ENCODE measurements at regions not wholly inside any gene's neighbourhood (a gene's known extent, or its start where the extent isn't known, plus 50 kb on each side); places are given as distances from the start of the nearest gene placed in this dataset.

- ChIA-PET POLR2A (interaction anchor here (0.7 kb wide), 1 partner anchor 475 kb away, joined by 3 read pairs; no protein-coding TSS in a partner anchor), CTCF (interaction anchor here (1.7 kb wide), 1 partner anchor 9 kb away, joined by 6 read pairs; no protein-coding TSS in a partner anchor)
- no peak overlapping the region for H3K4me3 ChIP-seq (ENCODE audit: control insufficient read depth in 1 of 7, extremely low read depth in 1 of 7, insufficient read depth in 4 of 7, low read depth in 2 of 7, low read length in 6 of 7)
Measured at GRCh38 chr14:55957950-55958349, 160.3 kb upstream of the PELI2 start.

GRCh38 chr14:55963295-55963694, 154.9 kb upstream of the PELI2 start:
- H3K4me3 ChIP-seq (ENCODE audit: control insufficient read depth in 1 of 7, extremely low read depth in 1 of 7, insufficient read depth in 4 of 7, low read depth in 2 of 7, low read length in 6 of 7) = no peak overlapping the region
- H3K27ac ChIP-seq (ENCODE audit: insufficient read depth in 1 of 2, low read depth in 1 of 2, low read length in 2 of 2, poor library complexity in 1 of 2, severe bottlenecking in 2 of 2) = no peak overlapping the region
- DNase-seq = peak; percentile 2 to 59 (median 30)
- H3K27me3 ChIP-seq (replicated peaks in 2 of 5; ENCODE audit: control insufficient read depth in 4 of 5, insufficient read depth in 5 of 5, low read length in 4 of 5) = no peaks in the 10 kb centered on the region
- H3K36me3 ChIP-seq (ENCODE audit: control insufficient read depth in 4 of 4, insufficient read depth in 4 of 4, low read length in 3 of 4) = no peaks in the 10 kb centered on the region
- ChIA-PET POLR2A (no interaction called here), CTCF (interaction anchor here (1.3 to 1.5 kb wide), 2 partner anchors 9 to 17 kb away, joined by 3 to 6 read pairs; no protein-coding TSS in a partner anchor)
- H3K9me3 ChIP-seq (ENCODE audit: control extremely low read depth in 1 of 5, control insufficient read depth in 4 of 5, insufficient read depth in 2 of 5, low read depth in 1 of 5, low read length in 4 of 5) = no peaks in the 10 kb centered on the region
- no peaks in the 10 kb centered on the region for H3K4me1 ChIP-seq (ENCODE audit: control extremely low read depth in 1 of 4, control insufficient read depth in 4 of 4, insufficient read depth in 4 of 4, low read length in 3 of 4)

More at GRCh38 chr14:55957950-55958349, 160.3 kb upstream of the PELI2 start:
- H3K27ac ChIP-seq (ENCODE audit: insufficient read depth in 1 of 2, low read depth in 1 of 2, low read length in 2 of 2, poor library complexity in 1 of 2, severe bottlenecking in 2 of 2) = no peak overlapping the region
- WGBS (ENCODE audit: insufficient coverage) = 93% methylated on average over 7 of the region's 7 CpGs
- H3K36me3 ChIP-seq (ENCODE audit: control insufficient read depth in 4 of 4, insufficient read depth in 4 of 4, low read length in 3 of 4) = no peaks in the 10 kb centered on the region
- H3K9me3 ChIP-seq (ENCODE audit: control extremely low read depth in 1 of 5, control insufficient read depth in 4 of 5, insufficient read depth in 2 of 5, low read depth in 1 of 5, low read length in 4 of 5) = no peaks in the 10 kb centered on the region
- no peak for DNase-seq
- no peaks in the 10 kb centered on the region for H3K4me1 ChIP-seq (ENCODE audit: control extremely low read depth in 1 of 4, control insufficient read depth in 4 of 4, insufficient read depth in 4 of 4, low read length in 3 of 4)
- H3K27me3 ChIP-seq (replicated peaks in 2 of 5; ENCODE audit: control insufficient read depth in 4 of 5, insufficient read depth in 5 of 5, low read length in 4 of 5) = no peaks in the 10 kb centered on the region

GRCh38 chr14:55964091-55964490, 154.1 kb upstream of the PELI2 start:
- Histone ChIP-seq H3K9me3 (ENCODE audit: control extremely low read depth in 1 of 5, control insufficient read depth in 4 of 5, insufficient read depth in 2 of 5, low read depth in 1 of 5, low read length in 4 of 5) (no peaks in the 10 kb centered on the region), H3K36me3 (ENCODE audit: control insufficient read depth in 4 of 4, insufficient read depth in 4 of 4, low read length in 3 of 4) (no peaks in the 10 kb centered on the region), H3K27me3 (replicated peaks in 2 of 5; ENCODE audit: control insufficient read depth in 4 of 5, insufficient read depth in 5 of 5, low read length in 4 of 5) (no peaks in the 10 kb centered on the region), H3K4me3 (ENCODE audit: control insufficient read depth in 1 of 7, extremely low read depth in 1 of 7, insufficient read depth in 4 of 7, low read depth in 2 of 7, low read length in 6 of 7) (no peak overlapping the region), H3K4me1 (ENCODE audit: control extremely low read depth in 1 of 4, control insufficient read depth in 4 of 4, insufficient read depth in 4 of 4, low read length in 3 of 4) (no peaks in the 10 kb centered on the region), H3K27ac (ENCODE audit: insufficient read depth in 1 of 2, low read depth in 1 of 2, low read length in 2 of 2, poor library complexity in 1 of 2, severe bottlenecking in 2 of 2) (no peak overlapping the region)
- peak in 1 of 3 donors; percentile 10 for DNase-seq
- 90% methylated on average over 7 of the region's 8 CpGs for WGBS (ENCODE audit: insufficient coverage)
- POLR2A ChIA-PET = no interaction called here
- CTCF ChIA-PET = interaction anchor here (1.3 kb wide), 1 partner anchor 17 kb away, joined by 3 read pairs; no protein-coding TSS in a partner anchor

GRCh38 chr14:55964821-55965220, 153.4 kb upstream of the PELI2 start:
- no peaks in the 10 kb centered on the region for H3K9me3 ChIP-seq (ENCODE audit: control extremely low read depth in 1 of 5, control insufficient read depth in 4 of 5, insufficient read depth in 2 of 5, low read depth in 1 of 5, low read length in 4 of 5)
- no peak for DNase-seq
- ChIA-PET CTCF (no interaction called here), POLR2A (no interaction called here)
- no peaks in the 10 kb centered on the region for H3K4me1 ChIP-seq (ENCODE audit: control extremely low read depth in 1 of 4, control insufficient read depth in 4 of 4, insufficient read depth in 4 of 4, low read length in 3 of 4)
- WGBS (ENCODE audit: insufficient coverage) = 100% methylated on average over 1 of the region's 3 CpGs
- H3K36me3 ChIP-seq (ENCODE audit: control insufficient read depth in 4 of 4, insufficient read depth in 4 of 4, low read length in 3 of 4) = no peaks in the 10 kb centered on the region
- H3K27ac ChIP-seq (ENCODE audit: insufficient read depth in 1 of 2, low read depth in 1 of 2, low read length in 2 of 2, poor library complexity in 1 of 2, severe bottlenecking in 2 of 2) = no peak overlapping the region
- H3K27me3 ChIP-seq (replicated peaks in 2 of 5; ENCODE audit: control insufficient read depth in 4 of 5, insufficient read depth in 5 of 5, low read length in 4 of 5) = no peaks in the 10 kb centered on the region
- no peak overlapping the region for H3K4me3 ChIP-seq (ENCODE audit: control insufficient read depth in 1 of 7, extremely low read depth in 1 of 7, insufficient read depth in 4 of 7, low read depth in 2 of 7, low read length in 6 of 7)

GRCh38 chr14:55965851-55966250, 152.4 kb upstream of the PELI2 start:
- 92% methylated on average over 2 of the region's 2 CpGs for WGBS (ENCODE audit: insufficient coverage)
- Histone ChIP-seq H3K4me1 (ENCODE audit: control extremely low read depth in 1 of 4, control insufficient read depth in 4 of 4, insufficient read depth in 4 of 4, low read length in 3 of 4) (no peaks in the 10 kb centered on the region), H3K36me3 (ENCODE audit: control insufficient read depth in 4 of 4, insufficient read depth in 4 of 4, low read length in 3 of 4) (no peaks in the 10 kb centered on the region), H3K4me3 (ENCODE audit: control insufficient read depth in 1 of 7, extremely low read depth in 1 of 7, insufficient read depth in 4 of 7, low read depth in 2 of 7, low read length in 6 of 7) (no peak overlapping the region), H3K27ac (ENCODE audit: insufficient read depth in 1 of 2, low read depth in 1 of 2, low read length in 2 of 2, poor library complexity in 1 of 2, severe bottlenecking in 2 of 2) (no peak overlapping the region), H3K9me3 (ENCODE audit: control extremely low read depth in 1 of 5, control insufficient read depth in 4 of 5, insufficient read depth in 2 of 5, low read depth in 1 of 5, low read length in 4 of 5) (no peaks in the 10 kb centered on the region), H3K27me3 (replicated peaks in 2 of 5; ENCODE audit: control insufficient read depth in 4 of 5, insufficient read depth in 5 of 5, low read length in 4 of 5) (no peaks in the 10 kb centered on the region)
- POLR2A ChIA-PET = no interaction called here
- CTCF ChIA-PET = interaction anchor here (0.7 kb wide), 1 partner anchor 260 kb away, joined by 3 read pairs; no protein-coding TSS in a partner anchor
- no peak for DNase-seq

- Histone ChIP-seq H3K27me3 (replicated peaks in 2 of 5; ENCODE audit: control insufficient read depth in 4 of 5, insufficient read depth in 5 of 5, low read length in 4 of 5) (no peaks in the 10 kb centered on the region), H3K27ac (ENCODE audit: insufficient read depth in 1 of 2, low read depth in 1 of 2, low read length in 2 of 2, poor library complexity in 1 of 2, severe bottlenecking in 2 of 2) (no peak overlapping the region), H3K4me3 (ENCODE audit: control insufficient read depth in 1 of 7, extremely low read depth in 1 of 7, insufficient read depth in 4 of 7, low read depth in 2 of 7, low read length in 6 of 7) (no peak overlapping the region), H3K9me3 (ENCODE audit: control extremely low read depth in 1 of 5, control insufficient read depth in 4 of 5, insufficient read depth in 2 of 5, low read depth in 1 of 5, low read length in 4 of 5) (no peaks in the 10 kb centered on the region), H3K4me1 (ENCODE audit: control extremely low read depth in 1 of 4, control insufficient read depth in 4 of 4, insufficient read depth in 4 of 4, low read length in 3 of 4) (no peaks in the 10 kb centered on the region), H3K36me3 (ENCODE audit: control insufficient read depth in 4 of 4, insufficient read depth in 4 of 4, low read length in 3 of 4) (no peaks in the 10 kb centered on the region)
- ChIA-PET CTCF (no interaction called here), POLR2A (no interaction called here)
- DNase-seq = no peak
- 97% methylated on average over 3 of the region's 3 CpGs for WGBS (ENCODE audit: insufficient coverage)
Measured at GRCh38 chr14:55968741-55969140, 149.5 kb upstream of the PELI2 start.

- 84% methylated on average over 2 of the region's 4 CpGs for WGBS (ENCODE audit: insufficient coverage)
Measured at GRCh38 chr14:55973285-55973800, 144.9 kb upstream of the PELI2 start.

More at GRCh38 chr14:55973285-55973800, 144.9 kb upstream of the PELI2 start:
- ChIA-PET POLR2A (no interaction called here), CTCF (interaction anchor here (0.9 kb wide), 1 partner anchor 19 kb away, joined by 3 read pairs; no protein-coding TSS in a partner anchor)
- Histone ChIP-seq H3K4me3 (ENCODE audit: control insufficient read depth in 1 of 7, extremely low read depth in 1 of 7, insufficient read depth in 4 of 7, low read depth in 2 of 7, low read length in 6 of 7) (no peak overlapping the region), H3K36me3 (ENCODE audit: control insufficient read depth in 4 of 4, insufficient read depth in 4 of 4, low read length in 3 of 4) (no peaks in the 10 kb centered on the region), H3K27me3 (replicated peaks in 2 of 5; ENCODE audit: control insufficient read depth in 4 of 5, insufficient read depth in 5 of 5, low read length in 4 of 5) (no peaks in the 10 kb centered on the region), H3K4me1 (ENCODE audit: control extremely low read depth in 1 of 4, control insufficient read depth in 4 of 4, insufficient read depth in 4 of 4, low read length in 3 of 4) (peaks cover 0 to 9% (median 3%) of the 10 kb centered on the region in 4 experiments), H3K27ac (ENCODE audit: insufficient read depth in 1 of 2, low read depth in 1 of 2, low read length in 2 of 2, poor library complexity in 1 of 2, severe bottlenecking in 2 of 2) (no peak overlapping the region), H3K9me3 (ENCODE audit: control extremely low read depth in 1 of 5, control insufficient read depth in 4 of 5, insufficient read depth in 2 of 5, low read depth in 1 of 5, low read length in 4 of 5) (no peaks in the 10 kb centered on the region)
- no peak for DNase-seq

Data from common myeloid progenitor, CD34-positive (primary cell).